Urinary bladder (tissue), 3 donors: ENCODE measurements at regions not wholly inside any gene's neighbourhood (a gene's known extent, or its start where the extent isn't known, plus 50 kb on each side); places are given as distances from the start of the nearest gene placed in this dataset.

Source experiments
- DNase-seq: peaks from one replicate; pipeline ENCODE4 v3.0.0-alpha.2; 2015; ENCODE audit errors: extremely low spot score
- H3K27ac ChIP-seq: one replicate; pipeline ENCODE4 v1.5.1; 2013; ENCODE audit warnings: low read depth, mild to moderate bottlenecking, moderate library complexity
- H3K36me3 ChIP-seq: one replicate; pipeline ENCODE4 v1.6.1; 2013; ENCODE audit warnings: mild to moderate bottlenecking, moderate library complexity; ENCODE audit not compliant: insufficient read depth
- H3K4me1 ChIP-seq: one replicate; pipeline ENCODE4 v1.6.1; 2013; ENCODE audit warnings: mild to moderate bottlenecking, moderate library complexity; ENCODE audit not compliant: insufficient read depth
- H3K4me3 ChIP-seq: one replicate; pipeline ENCODE4 v1.5.1; 2013; ENCODE audit warnings: low read depth, low read length
- WGBS: extraction: QIAGEN DNeasy Blood & Tissue Kit; methylation state at CpG from one replicate; pipeline ENCODE4 v1.1.7; 2013; 5-methylcytosine and 5-hydroxymethylcytosine counted together
- donor health status: healthy with polysubstance abuse.
- donor health status: healthy.

- 96% methylated on average over 6 of the region's 6 CpGs for WGBS
- H3K36me3 ChIP-seq = no peaks in the 10 kb centered on the region
- DNase-seq = no peak
- H3K27ac ChIP-seq = no peak overlapping the region
- no peaks in the 10 kb centered on the region for H3K4me1 ChIP-seq
- no peak overlapping the region for H3K4me3 ChIP-seq
Observed at GRCh38 chr13:107075576-107075975, 507.6 kb upstream of the ARGLU1 start.

- H3K36me3 ChIP-seq = no peaks in the 10 kb centered on the region
- H3K4me3 ChIP-seq = no peak overlapping the region
- DNase-seq = no peak
- no peak overlapping the region for H3K27ac ChIP-seq
- H3K4me1 ChIP-seq = no peaks in the 10 kb centered on the region
- WGBS = 59% methylated on average over 5 of the region's 5 CpGs
Observed at GRCh38 chr13:107070792-107071191, 502.9 kb upstream of the ARGLU1 start.

- WGBS = 45% methylated on average over 4 of the region's 4 CpGs
Observed at GRCh38 chr13:107069108-107069776, 501.3 kb upstream of the ARGLU1 start.

GRCh38 chr13:107067381-107067780 is 499.4 kb upstream of the ARGLU1 start:
- H3K4me3 ChIP-seq = no peak overlapping the region
- no peak for DNase-seq
- H3K27ac ChIP-seq = no peak overlapping the region
- no peaks in the 10 kb centered on the region for H3K4me1 ChIP-seq
- no peaks in the 10 kb centered on the region for H3K36me3 ChIP-seq
- 96% methylated on average over 4 of the region's 4 CpGs for WGBS

More at GRCh38 chr13:107069108-107069776, 501.3 kb upstream of the ARGLU1 start:
- Histone ChIP-seq H3K36me3 (no peaks in the 10 kb centered on the region), H3K4me1 (no peaks in the 10 kb centered on the region), H3K4me3 (no peak overlapping the region), H3K27ac (no peak overlapping the region)
- peak; percentile 6 for DNase-seq

- H3K4me3 ChIP-seq = no peak overlapping the region
- no peaks in the 10 kb centered on the region for H3K4me1 ChIP-seq
- H3K36me3 ChIP-seq = no peaks in the 10 kb centered on the region
- DNase-seq = no peak
- 85% methylated on average over 3 of the region's 3 CpGs for WGBS
- H3K27ac ChIP-seq = no peak overlapping the region
Observed at GRCh38 chr13:107066355-107066754, 498.4 kb upstream of the ARGLU1 start.

GRCh38 chr13:107065036-107065435 is 497.1 kb upstream of the ARGLU1 start:
- DNase-seq = no peak

GRCh38 chr13:107057028-107057631 is 489.2 kb upstream of the ARGLU1 start:
- Histone ChIP-seq H3K4me3 (no peak overlapping the region), H3K4me1 (no peaks in the 10 kb centered on the region), H3K36me3 (no peaks in the 10 kb centered on the region), H3K27ac (no peak overlapping the region)
- DNase-seq = no peak
- WGBS = 69% methylated on average over 3 of the region's 3 CpGs

More at GRCh38 chr13:107065036-107065435, 497.1 kb upstream of the ARGLU1 start:
- Histone ChIP-seq H3K4me3 (no peak overlapping the region), H3K4me1 (no peaks in the 10 kb centered on the region), H3K36me3 (no peaks in the 10 kb centered on the region), H3K27ac (no peak overlapping the region)
- WGBS = 95% methylated on average over 3 of the region's 3 CpGs

- Histone ChIP-seq H3K4me1 (no peaks in the 10 kb centered on the region), H3K36me3 (no peaks in the 10 kb centered on the region), H3K4me3 (no peak overlapping the region), H3K27ac (no peak overlapping the region)
- 55% methylated on average over 7 of the region's 7 CpGs for WGBS
- peak; percentile 39 for DNase-seq
Observed at GRCh38 chr13:107043021-107043956, 475.4 kb upstream of the ARGLU1 start.

- H3K4me1 ChIP-seq = no peaks in the 10 kb centered on the region
- DNase-seq = no peak
- no peak overlapping the region for H3K4me3 ChIP-seq
- no peaks in the 10 kb centered on the region for H3K36me3 ChIP-seq
- 49% methylated on average over 2 of the region's 2 CpGs for WGBS
- H3K27ac ChIP-seq = no peak overlapping the region
Observed at GRCh38 chr13:107035778-107036177, 467.8 kb upstream of the ARGLU1 start.

GRCh38 chr13:107035186-107035585 is 467.2 kb upstream of the ARGLU1 start:
- DNase-seq = no peak
- no peak overlapping the region for H3K4me3 ChIP-seq
- no peaks in the 10 kb centered on the region for H3K36me3 ChIP-seq
- 90% methylated on average over 6 of the region's 6 CpGs for WGBS
- H3K4me1 ChIP-seq = no peaks in the 10 kb centered on the region
- no peak overlapping the region for H3K27ac ChIP-seq

- Histone ChIP-seq H3K36me3 (no peaks in the 10 kb centered on the region), H3K4me3 (no peak overlapping the region), H3K27ac (no peak overlapping the region), H3K4me1 (no peaks in the 10 kb centered on the region)
- DNase-seq = no peak
- whole genome bisulfite sequencing = 90% methylated on average over 17 of the region's 17 CpGs
Observed at GRCh38 chr13:107034236-107034872, 466.4 kb upstream of the ARGLU1 start.

- H3K27ac ChIP-seq = no peak overlapping the region
Observed at GRCh38 chr13:107031716-107032115, 463.8 kb upstream of the ARGLU1 start.

GRCh38 chr13:107028751-107029150 is 460.8 kb upstream of the ARGLU1 start:
- WGBS = 81% methylated on average over 8 of the region's 8 CpGs
- no peak overlapping the region for H3K27ac ChIP-seq
- H3K4me3 ChIP-seq = no peak overlapping the region
- no peaks in the 10 kb centered on the region for H3K4me1 ChIP-seq
- no peaks in the 10 kb centered on the region for H3K36me3 ChIP-seq
- no peak for DNase-seq

More at GRCh38 chr13:107031716-107032115, 463.8 kb upstream of the ARGLU1 start:
- no peak for DNase-seq
- 71% methylated on average over 2 of the region's 2 CpGs for WGBS
- no peaks in the 10 kb centered on the region for H3K36me3 ChIP-seq
- H3K4me1 ChIP-seq = no peaks in the 10 kb centered on the region
- H3K4me3 ChIP-seq = no peak overlapping the region
